ENCODE measurements at regions not wholly inside any gene's neighbourhood (a gene's known extent, or its start where the extent isn't known, plus 50 kb on each side); places are given as distances from the start of the nearest gene placed in this dataset.

GRCh38 chr10:36181426-36182178, 539.5 kb upstream of the FZD8 start:
- CTCF ChIA-PET = no interaction called here
- SMC1A ChIA-PET (ENCODE audit: uncharacterized antibody, unreplicated experiment) = no interaction called here
- WGBS (ENCODE audit: insufficient coverage, insufficient replicate concordance, low lambda C conversion rate, missing lambda C conversion rate) = 0% methylated on average over 3 of the region's 3 CpGs
- no peak for DNase-seq (ENCODE audit: low read depth, low spot score)
- intact Hi-C loops (cut with micrococcal nuclease; ENCODE audit: unreplicated experiment) = no loop called here
- no peak for FAIRE-seq
- Histone ChIP-seq H3K27ac (ENCODE audit: control insufficient read depth, insufficient read depth) (no peak overlapping the region), H3K4me1 (ENCODE audit: control insufficient read depth, insufficient read depth, low read length) (no peaks in the 10 kb centered on the region), H3K9me3 (replicated peaks; ENCODE audit: control insufficient read depth, insufficient read depth, low read length) (no peaks in the 10 kb centered on the region; the same call in 1 of the 3 replicates), H3K36me3 (ENCODE audit: control insufficient read depth in 2 of 2, insufficient read depth in 2 of 2, low read length in 1 of 2) (no peaks in the 10 kb centered on the region), H3K4me2 (ENCODE audit: control insufficient read depth, insufficient read depth) (no peak overlapping the region), H3K4me3 (no peak overlapping the region), H3K27me3 (replicated peaks in 1 of 2; ENCODE audit: control insufficient read depth in 2 of 2, insufficient read depth in 2 of 2, low read length in 1 of 2) (no peaks in the 10 kb centered on the region), H4K20me1 (ENCODE audit: control insufficient read depth, insufficient read depth) (no peaks in the 10 kb centered on the region), H3K9ac (ENCODE audit: control insufficient read depth, insufficient read depth, low read length) (no peak overlapping the region), H2AFZ (ENCODE audit: control insufficient read depth, low read depth, low read length) (no peak overlapping the region), H3K79me2 (ENCODE audit: control insufficient read depth, insufficient read depth, low read length) (no peaks in the 10 kb centered on the region)
- POLR2A ChIA-PET = no interaction called here
- BruUV-seq (replicated peaks) = no TSS peak
- RAD21 ChIA-PET (ENCODE audit: unreplicated experiment) = no interaction called here
- no peak for ATAC-seq
- in situ Hi-C loops (cut with MboI) = no loop called here
- TF ChIP-seq USF2 (IDR thresholded peaks at IDR 0.05; ENCODE audit: borderline replicate concordance, low read depth, low read length) (no peak), USF1 (IDR thresholded peaks at IDR 0.05; ENCODE audit: borderline replicate concordance, extremely low read length, insufficient read depth, low read depth, low read length) (no peak), CREB1 (IDR thresholded peaks at IDR 0.05; ENCODE audit: low read depth) (no peak), RB1 (IDR thresholded peaks at IDR 0.05; ENCODE audit: borderline replicate concordance) (no peak), DPF2 (IDR thresholded peaks at IDR 0.05) (no peak), RBBP5 (conservative IDR thresholded peaks at IDR 0.05) (no peak), BRCA1 (IDR thresholded peaks at IDR 0.05; ENCODE audit: low read depth, low read length) (no peak), SUZ12 (IDR thresholded peaks at IDR 0.05; ENCODE audit: unreplicated experiment) (no peak), ATF2 (IDR thresholded peaks at IDR 0.05; ENCODE audit: low read length) (no peak), NFXL1 (IDR thresholded peaks at IDR 0.05; ENCODE audit: borderline replicate concordance) (no peak), POLR2AphosphoS5 (IDR thresholded peaks at IDR 0.05; ENCODE audit: low read length) (no peak), GATAD2B (conservative IDR thresholded peaks at IDR 0.05; ENCODE audit: low read depth) (no peak), CBX5 (IDR thresholded peaks at IDR 0.05; ENCODE audit: low read depth) (no peak), SMC3 (IDR thresholded peaks at IDR 0.05; ENCODE audit: borderline replicate concordance, low read length) (no peak), POU2F2 (IDR thresholded peaks at IDR 0.05; ENCODE audit: borderline replicate concordance, low read depth, low read length) (no peak), SMAD1 (IDR thresholded peaks at IDR 0.05; ENCODE audit: low read depth, partially characterized antibody) (no peak), KDM1A (IDR thresholded peaks at IDR 0.05; ENCODE audit: borderline replicate concordance) (no peak), YBX1 (IDR thresholded peaks at IDR 0.05) (no peak), ZBTB40 (IDR thresholded peaks at IDR 0.05; ENCODE audit: borderline replicate concordance) (no peak)
